PFSK-1 (cell line): ENCODE measurements at regions not wholly inside any gene's neighbourhood (a gene's known extent, or its start where the extent isn't known, plus 50 kb on each side); places are given as distances from the start of the nearest gene placed in this dataset.

ENCODE experiments used
- FOXP2 ChIP-seq: optimal IDR thresholded peaks from 2 replicates; pipeline ENCODE3; 2011; ENCODE audit warnings: borderline replicate concordance, control low read depth, inconsistent platforms; ENCODE audit not compliant: insufficient read depth; ENCODE audit errors: extremely low read length, extremely low read depth
- POLR2AphosphoS5 ChIP-seq: IDR thresholded peaks from 2 replicates; pipeline ENCODE4 v1.6.1; 2012; ENCODE audit warnings: low read depth, mild to moderate bottlenecking, control low read depth, low read length, moderate library complexity
- REST ChIP-seq, 2 experiments: IDR thresholded peaks; 2 replicates each; pipeline versions ENCODE4 v1.6.1 to v1.8.0; 2011 to 2012; ENCODE audit warnings: low read depth in 2 of 2, low read length in 2 of 2, control low read depth in 1 of 2, inconsistent platforms in 1 of 2, mild to moderate bottlenecking in 1 of 2, moderate library complexity in 1 of 2; ENCODE audit not compliant: insufficient read depth in 1 of 2
- SIN3A ChIP-seq: IDR thresholded peaks from 2 replicates; pipeline ENCODE4 v1.6.1; 2012; ENCODE audit warnings: mild to moderate bottlenecking, low read length, moderate library complexity, borderline replicate concordance; ENCODE audit not compliant: insufficient read depth
- TAF1 ChIP-seq: IDR thresholded peaks from 2 replicates; pipeline ENCODE4 v1.6.1; 2012; ENCODE audit warnings: low read length, control low read depth, borderline replicate concordance; ENCODE audit not compliant: insufficient read depth

DNA sequence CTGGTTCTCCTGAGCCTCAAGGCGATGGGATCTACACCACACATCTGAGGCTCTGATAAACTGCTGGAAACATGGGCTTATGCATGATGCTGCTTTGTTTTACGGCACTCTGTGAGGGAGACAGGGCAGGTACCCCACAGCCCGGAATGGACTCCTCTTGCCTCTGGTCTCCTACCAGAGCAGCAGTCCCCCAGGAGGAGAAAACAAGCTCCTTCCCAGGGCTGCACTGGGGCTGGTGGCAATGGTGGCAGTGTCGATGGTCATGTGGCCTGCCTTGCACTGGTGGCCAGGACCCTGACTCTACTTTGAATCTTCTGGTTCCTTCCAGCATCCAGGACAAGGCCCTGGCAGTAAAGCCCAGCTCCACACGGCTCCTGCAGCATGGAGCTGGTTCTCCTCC lies 79.4 kb downstream of the TOMM20 start:
- TF ChIP-seq SIN3A (no peak), POLR2AphosphoS5 (no peak), TAF1 (no peak), REST (IDR thresholded peaks at IDR 0.05; ENCODE audit: insufficient read depth in 1 of 2, low read depth in 2 of 2, low read length in 2 of 2) (no peak)

DNA sequence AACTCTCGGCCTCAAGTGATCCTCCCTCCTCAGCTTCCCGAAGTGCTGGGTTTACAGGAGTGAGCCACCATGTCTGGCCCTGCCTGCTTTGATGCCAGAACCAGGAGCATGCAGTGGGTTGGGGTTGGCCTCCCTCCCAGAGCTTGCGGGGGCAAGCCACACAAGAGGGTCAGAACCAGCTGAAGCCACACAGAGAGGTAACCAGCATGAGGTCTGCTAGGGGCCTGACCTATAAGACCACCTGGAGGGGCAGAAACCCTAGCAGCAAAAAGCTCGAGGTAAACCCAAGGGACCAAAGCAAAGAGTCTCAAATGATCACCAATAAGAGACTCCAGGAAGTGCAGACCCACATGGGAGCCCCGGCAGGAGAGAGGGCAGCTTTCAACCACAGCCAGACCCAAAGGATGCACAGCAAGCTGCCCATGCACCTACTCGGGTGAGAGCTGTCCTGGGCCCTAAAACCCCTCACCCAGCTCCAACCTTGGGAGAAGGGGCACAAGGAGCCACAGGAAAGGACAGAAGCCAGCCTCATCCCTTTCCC lies 81.2 kb downstream of the TOMM20 start:
- TF ChIP-seq REST (IDR thresholded peaks at IDR 0.05; ENCODE audit: insufficient read depth in 1 of 2, low read depth in 2 of 2, low read length in 2 of 2) (no peak), POLR2AphosphoS5 (no peak), FOXP2 (no peak), TAF1 (no peak), SIN3A (no peak)

DNA sequence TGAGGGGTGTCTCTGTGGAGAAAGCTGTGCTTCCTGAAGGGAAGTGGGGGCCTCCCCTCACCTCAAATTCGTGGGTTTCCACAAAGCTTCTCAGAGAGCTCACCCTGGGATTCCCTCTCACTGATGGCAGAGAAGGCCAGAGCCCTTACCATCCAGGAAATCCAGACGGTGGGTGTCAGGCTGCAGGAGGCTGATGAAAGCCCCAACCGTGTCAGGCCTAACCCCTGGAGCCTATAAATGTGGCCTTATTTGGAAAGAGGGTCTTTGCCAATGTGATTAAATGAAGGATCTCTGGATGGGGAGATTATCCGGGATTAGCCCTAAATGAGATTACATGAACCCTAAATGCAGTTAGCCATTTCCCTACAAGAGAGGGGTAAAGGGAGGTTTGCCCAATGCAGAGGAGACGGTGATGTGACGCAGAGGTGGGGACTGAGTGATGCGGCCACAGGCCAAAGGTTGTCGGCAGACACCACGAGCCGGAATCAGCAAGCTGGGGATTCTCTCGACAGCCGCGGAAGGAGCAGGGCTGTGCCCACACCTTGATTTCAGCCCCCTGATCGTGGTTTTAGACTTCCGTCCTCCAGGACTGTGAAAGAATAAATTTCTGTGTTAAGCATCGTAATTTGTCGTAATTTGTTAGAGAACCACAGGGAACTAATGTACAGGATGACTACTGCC lies 82.6 kb downstream of the TOMM20 start:
- TF ChIP-seq TAF1 (no peak), REST (IDR thresholded peaks at IDR 0.05; ENCODE audit: insufficient read depth in 1 of 2, low read depth in 2 of 2, low read length in 2 of 2) (no peak), FOXP2 (no peak), SIN3A (no peak), POLR2AphosphoS5 (no peak)

DNA sequence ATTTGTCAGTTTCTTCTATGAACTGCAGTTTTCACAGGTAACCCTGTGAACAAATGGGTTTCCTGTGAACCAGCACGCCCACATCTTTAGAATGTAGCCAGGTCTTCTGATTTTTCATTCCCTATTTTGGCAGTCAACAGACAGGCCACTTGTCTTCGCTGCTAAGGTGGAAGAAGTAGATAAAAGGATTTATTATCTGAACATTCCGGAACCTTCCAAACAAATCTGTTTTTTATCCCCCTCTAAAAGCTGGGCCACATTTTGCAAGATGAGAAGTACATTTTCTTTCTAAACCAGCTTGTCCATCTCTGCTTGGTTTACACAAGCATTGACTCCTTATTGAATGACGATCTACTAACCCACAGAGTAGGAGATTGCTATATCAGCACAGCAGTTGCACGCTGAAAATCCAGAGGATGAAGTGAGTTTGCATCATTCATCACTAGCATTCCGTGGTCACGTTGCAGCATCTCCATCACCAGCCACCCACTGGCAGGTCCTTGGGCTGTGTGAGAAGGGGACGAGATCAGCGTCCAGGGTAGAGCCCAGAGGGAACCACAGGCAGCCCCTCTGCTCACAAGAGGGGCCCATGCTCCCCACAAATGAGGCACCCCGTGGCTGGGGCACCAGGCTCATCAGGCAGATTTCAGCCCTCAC lies 83.5 kb downstream of the TOMM20 start:
- TF ChIP-seq POLR2AphosphoS5 (no peak), TAF1 (no peak), SIN3A (no peak), FOXP2 (no peak), REST (IDR thresholded peaks at IDR 0.05; ENCODE audit: insufficient read depth in 1 of 2, low read depth in 2 of 2, low read length in 2 of 2) (no peak)
